Mucosa of descending colon (tissue), 3 donors: ENCODE measurements at regions not wholly inside any gene's neighbourhood (a gene's known extent, or its start where the extent isn't known, plus 50 kb on each side); places are given as distances from the start of the nearest gene placed in this dataset.

ENCODE experiments used
- ATAC-seq: fragments of 200-7000 bp; cut with Tn5 transposase; one replicate; pipeline ENCODE4 v1.9.1; 2020; ENCODE audit warnings: mild to moderate bottlenecking, moderate library complexity
- DNase-seq, 3 donors: peaks; one replicate each; pipeline ENCODE4 v3.0.0-alpha.2; 2020
- H3K36me3 ChIP-seq: fragments of 200-600 bp; one replicate; pipeline ENCODE4 v1.8.0; 2021; ENCODE audit warnings: low read depth, mild to moderate bottlenecking
- H3K4me1 ChIP-seq: fragments of 200-600 bp; one replicate; pipeline ENCODE4 v1.8.0; 2021; ENCODE audit warnings: low read depth, mild to moderate bottlenecking
- H3K4me3 ChIP-seq: fragments of 200-600 bp; one replicate; pipeline ENCODE4 v1.8.0; 2021; ENCODE audit warnings: mild to moderate bottlenecking
- H3K9me3 ChIP-seq: fragments of 200-600 bp; one replicate; pipeline ENCODE4 v1.8.0; 2021; ENCODE audit warnings: mild to moderate bottlenecking
- CTCF ChIP-seq: fragments of 200-600 bp; IDR thresholded peaks from one replicate; pipeline ENCODE4 v1.8.0; 2022; ENCODE audit warnings: antibody characterized with exemption, mild to moderate bottlenecking
- intact Hi-C, 2 donors: fragments of 100-400 bp; cut with DNase I in 1 of 2; cut with micrococcal nuclease in 1 of 2; formaldehyde crosslinking; loops; one replicate each; pipeline versions ENCODE4 v1.11.0 to v1.11.1; 2022; cut with DNase I, micrococcal nuclease
- donor health status: DM: no; HTN: no; CAD: no; lungs with moderate emphysema.
- donor health status: DM: no; HTN: no; CAD: no.
- donor health status: DM: no; HTN: yes; CAD: no.

- no peak for DNase-seq
- H3K9me3 ChIP-seq = no peaks in the 10 kb centered on the region
- no peak for TF ChIP-seq CTCF
- H3K4me1 ChIP-seq = no peaks in the 10 kb centered on the region
- no peak overlapping the region for H3K4me3 ChIP-seq
- intact Hi-C loops = no loop called here
- H3K36me3 ChIP-seq = no peaks in the 10 kb centered on the region
- no peak for ATAC-seq
Observed at GRCh38 chr10:128751284-128751683, 625.1 kb upstream of the MKI67 start.

GRCh38 chr10:128751851-128752250 lies 625.6 kb upstream of the MKI67 start:
- ATAC-seq = no peak

GRCh38 chr10:128759174-128759573 lies 633.0 kb upstream of the MKI67 start:
- Histone ChIP-seq H3K4me1 (no peaks in the 10 kb centered on the region), H3K4me3 (no peak overlapping the region), H3K9me3 (no peaks in the 10 kb centered on the region), H3K36me3 (no peaks in the 10 kb centered on the region)
- no peak for ATAC-seq
- intact Hi-C loops = no loop called here
- DNase-seq = no peak
- no peak for TF ChIP-seq CTCF

More at GRCh38 chr10:128751851-128752250, 625.6 kb upstream of the MKI67 start:
- no peak for TF ChIP-seq CTCF
- H3K4me1 ChIP-seq = no peaks in the 10 kb centered on the region
- DNase-seq = no peak
- no peaks in the 10 kb centered on the region for H3K36me3 ChIP-seq
- intact Hi-C loops = no loop called here
- H3K4me3 ChIP-seq = no peak overlapping the region
- H3K9me3 ChIP-seq = no peaks in the 10 kb centered on the region

GRCh38 chr10:128763588-128763987 lies 637.4 kb upstream of the MKI67 start:
- Histone ChIP-seq H3K36me3 (no peaks in the 10 kb centered on the region), H3K4me1 (no peaks in the 10 kb centered on the region), H3K4me3 (no peak overlapping the region), H3K9me3 (no peaks in the 10 kb centered on the region)
- no peak for TF ChIP-seq CTCF
- intact Hi-C loops = no loop called here
- ATAC-seq (no peak), DNase-seq (no peak)

GRCh38 chr10:128764190-128764589 lies 638.0 kb upstream of the MKI67 start:
- TF ChIP-seq CTCF = no peak
- Histone ChIP-seq H3K4me1 (no peaks in the 10 kb centered on the region), H3K36me3 (no peaks in the 10 kb centered on the region), H3K9me3 (no peaks in the 10 kb centered on the region), H3K4me3 (no peak overlapping the region)
- DNase-seq (no peak), ATAC-seq (no peak)
- intact Hi-C loops = no loop called here

- DNase-seq (no peak), ATAC-seq (no peak)
- intact Hi-C loops = no loop called here
- Histone ChIP-seq H3K36me3 (no peaks in the 10 kb centered on the region), H3K4me1 (no peaks in the 10 kb centered on the region), H3K4me3 (no peak overlapping the region), H3K9me3 (no peaks in the 10 kb centered on the region)
- TF ChIP-seq CTCF = no peak
Observed at GRCh38 chr10:128766915-128767314, 640.7 kb upstream of the MKI67 start.
